NCI-H82 treated with DMSO at 0.1 percent for 48 hours (cell line): ENCODE measurements at regions not wholly inside any gene's neighbourhood (a gene's known extent, or its start where the extent isn't known, plus 50 kb on each side); places are given as distances from the start of the nearest gene placed in this dataset.

Source experiments
- DNase-seq: peaks from one replicate; lab custom pipeline; 2025; ENCODE audit not compliant: unreplicated experiment; lab: John Stamatoyannopoulos, UW

GRCh38 chr4:57633212-57633859 is 523.2 kb upstream of the IGFBP7 start:
- no peak for DNase-seq

GRCh38 chr4:57632564-57632963 is 522.4 kb upstream of the IGFBP7 start:
- DNase-seq, result no peak

- DNase-seq, result no peak
Measured at GRCh38 chr4:57631147-57631546, 521.0 kb upstream of the IGFBP7 start.

- no peak for DNase-seq
Measured at GRCh38 chr4:57628004-57628403, 517.8 kb upstream of the IGFBP7 start.

GRCh38 chr4:57614257-57614932 is 504.2 kb upstream of the IGFBP7 start:
- no peak for DNase-seq

- no peak for DNase-seq
Measured at GRCh38 chr4:57612279-57612678, 502.1 kb upstream of the IGFBP7 start.

GRCh38 chr4:57607566-57608180 is 497.5 kb upstream of the IGFBP7 start:
- no peak for DNase-seq

- DNase-seq, result no peak
Measured at GRCh38 chr4:57605376-57605775, 495.2 kb upstream of the IGFBP7 start.

- DNase-seq, result no peak
Measured at GRCh38 chr4:57602141-57602540, 492.0 kb upstream of the IGFBP7 start.

- no peak for DNase-seq
Measured at GRCh38 chr4:57591073-57591472, 480.9 kb upstream of the IGFBP7 start.

- no peak for DNase-seq
Measured at GRCh38 chr4:57588557-57588956, 478.4 kb upstream of the IGFBP7 start.

GRCh38 chr4:57580710-57581599 is 470.8 kb upstream of the IGFBP7 start:
- DNase-seq, result no peak

- DNase-seq, result peak; percentile 2
Measured at GRCh38 chr4:57575426-57575825, 465.2 kb upstream of the IGFBP7 start.

- DNase-seq, result no peak
Measured at GRCh38 chr4:57554556-57555092, 444.4 kb upstream of the IGFBP7 start.

- no peak for DNase-seq
Measured at GRCh38 chr4:57553728-57554127, 443.5 kb upstream of the IGFBP7 start.

- DNase-seq, result no peak
Measured at GRCh38 chr4:57550198-57550597, 440.0 kb upstream of the IGFBP7 start.

GRCh38 chr4:57548856-57549255 is 438.7 kb upstream of the IGFBP7 start:
- DNase-seq, result no peak

- DNase-seq, result no peak
Measured at GRCh38 chr4:57544811-57545654, 434.8 kb upstream of the IGFBP7 start.

GRCh38 chr4:57504797-57505530 is 394.8 kb upstream of the IGFBP7 start:
- no peak for DNase-seq

GRCh38 chr4:57504139-57504538 is 394.0 kb upstream of the IGFBP7 start:
- no peak for DNase-seq
